Fibroblast of lung (primary cell): ENCODE measurements at regions not wholly inside any gene's neighbourhood (a gene's known extent, or its start where the extent isn't known, plus 50 kb on each side); places are given as distances from the start of the nearest gene placed in this dataset.

ENCODE experiments used
- DNase-seq, 2 donors: peaks; one replicate each; pipeline versions ENCODE4 v3.0.0 to v3.0.0-alpha.2; 2010; ENCODE audit warnings: low read depth in 2 of 2
- H2AFZ ChIP-seq: 2 replicates; pipeline ENCODE4 v1.5.1; 2012; ENCODE audit warnings: low read length, control low read depth, inconsistent platforms
- H3K27ac ChIP-seq: 2 replicates; pipeline ENCODE4 v1.5.1; 2011; ENCODE audit warnings: low read length, control low read depth; ENCODE audit not compliant: insufficient read depth
- H3K27me3 ChIP-seq: 2 replicates; pipeline ENCODE4 v1.5.1; 2011; ENCODE audit warnings: mild to moderate bottlenecking, low read length; ENCODE audit not compliant: control insufficient read depth, insufficient read depth
- H3K36me3 ChIP-seq: 2 replicates; pipeline ENCODE4 v1.5.1; 2011; ENCODE audit warnings: low read length; ENCODE audit not compliant: control insufficient read depth, insufficient read depth
- H3K4me1 ChIP-seq: 2 replicates; pipeline ENCODE4 v1.5.1; 2011; ENCODE audit warnings: low read length; ENCODE audit not compliant: control insufficient read depth, insufficient read depth; ENCODE audit errors: extremely low read depth
- H3K4me2 ChIP-seq: 2 replicates; pipeline ENCODE4 v1.5.1; 2011; ENCODE audit warnings: low read length, control low read depth; ENCODE audit not compliant: insufficient read depth; ENCODE audit errors: extremely low read depth
- H3K4me3 ChIP-seq, 4 experiments: fragments of 200-600 bp in 1 of 4; sonication (generic) in 1 of 4; replicated peaks in 1 of 4; 2 replicates each; pipeline ENCODE4 v1.5.1; 2011 to 2016; ENCODE audit warnings: low read length in 4 of 4, low read depth in 3 of 4, mild to moderate bottlenecking in 3 of 4, control low read depth in 2 of 4, inconsistent platforms in 1 of 4, mixed read lengths in 1 of 4; ENCODE audit not compliant: insufficient read depth in 1 of 4; ENCODE audit errors: control extremely low read depth in 1 of 4
- H3K79me2 ChIP-seq: 2 replicates; pipeline ENCODE4 v1.5.1; 2012; ENCODE audit warnings: mild to moderate bottlenecking, low read length, inconsistent platforms; ENCODE audit not compliant: control insufficient read depth, insufficient read depth
- H3K9ac ChIP-seq: 2 replicates; pipeline ENCODE4 v1.5.1; 2011; ENCODE audit warnings: mild to moderate bottlenecking, low read length, control low read depth; ENCODE audit not compliant: insufficient read depth
- H3K9me3 ChIP-seq: 2 replicates; pipeline ENCODE4 v1.5.1; 2012; ENCODE audit warnings: low read depth, low read length; ENCODE audit not compliant: control insufficient read depth, insufficient read depth
- H4K20me1 ChIP-seq: 2 replicates; pipeline ENCODE4 v1.5.1; 2011; ENCODE audit warnings: low read length; ENCODE audit not compliant: control insufficient read depth, insufficient read depth; ENCODE audit errors: extremely low read depth
- CTCF ChIP-seq, 2 donors: IDR thresholded peaks in 1 of 2; conservative IDR thresholded peaks in 1 of 2; 1 replicate in 1 of 2; 2 replicates in 1 of 2; pipeline ENCODE4 v1.5.1; 2011 to 2012; ENCODE audit warnings: low read length in 2 of 2, control low read depth in 1 of 2, inconsistent platforms in 1 of 2, low read depth in 1 of 2, mild to moderate bottlenecking in 1 of 2
- EZH2 ChIP-seq: IDR thresholded peaks from 2 replicates; pipeline ENCODE4 v1.5.1; 2012; ENCODE audit warnings: low read length, control low read depth, mild to moderate bottlenecking; ENCODE audit errors: missing control alignments

DNA sequence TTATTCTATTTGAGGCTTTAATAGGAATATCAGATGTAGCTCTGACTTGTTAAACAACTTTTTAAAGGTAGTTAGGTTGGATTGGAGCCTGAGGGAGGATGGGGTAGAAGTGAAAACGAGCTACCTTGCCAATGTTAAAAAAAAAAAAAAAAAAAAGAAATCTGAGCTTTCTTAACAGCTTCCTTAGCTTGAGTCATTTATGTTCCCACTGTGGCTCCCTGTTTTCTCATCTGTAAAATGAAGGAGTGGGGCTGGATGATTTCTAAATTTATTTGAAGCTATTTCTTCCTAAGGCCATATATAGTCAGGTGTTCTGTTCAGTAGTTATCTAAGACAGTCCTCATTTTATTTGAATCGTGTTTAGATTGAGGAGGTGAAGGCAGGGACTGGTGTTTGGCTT lies 105.7 kb downstream of the EDEM1 start:
- H3K79me2 ChIP-seq: no peaks in the 10 kb centered on the region
- no peak overlapping the region for H3K4me3 ChIP-seq
- H3K36me3 ChIP-seq: no peaks in the 10 kb centered on the region
- DNase-seq: no peak
- H3K27me3 ChIP-seq: no peaks in the 10 kb centered on the region
- no peaks in the 10 kb centered on the region for H4K20me1 ChIP-seq
- H3K4me1 ChIP-seq: no peaks in the 10 kb centered on the region
- no peak overlapping the region for H3K27ac ChIP-seq
- H3K9me3 ChIP-seq: no peaks in the 10 kb centered on the region
- no peak overlapping the region for H3K9ac ChIP-seq
- no peak overlapping the region for H3K4me2 ChIP-seq
- no peak overlapping the region for H2AFZ ChIP-seq
- TF ChIP-seq EZH2 (no peak), CTCF (conservative IDR thresholded peaks at IDR 0.05 in 1 of 2, IDR thresholded peaks at IDR 0.05 in 1 of 2; ENCODE audit: low read depth in 1 of 2, low read length in 2 of 2) (no peak)

- TF ChIP-seq CTCF (conservative IDR thresholded peaks at IDR 0.05 in 1 of 2, IDR thresholded peaks at IDR 0.05 in 1 of 2; ENCODE audit: low read depth in 1 of 2, low read length in 2 of 2) (no peak), EZH2 (no peak)
- DNase-seq: peak in 1 of 2 donors; percentile 86
- H3K27ac ChIP-seq: no peak overlapping the region
- H3K4me2 ChIP-seq: no peak overlapping the region
- no peaks in the 10 kb centered on the region for H3K9me3 ChIP-seq
- no peaks in the 10 kb centered on the region for H3K79me2 ChIP-seq
- no peak overlapping the region for H3K9ac ChIP-seq
- H3K36me3 ChIP-seq: no peaks in the 10 kb centered on the region
- no peaks in the 10 kb centered on the region for H3K27me3 ChIP-seq
- H2AFZ ChIP-seq: no peak overlapping the region
- no peak overlapping the region for H3K4me3 ChIP-seq
- H3K4me1 ChIP-seq: no peaks in the 10 kb centered on the region
- no peaks in the 10 kb centered on the region for H4K20me1 ChIP-seq
Measured at GRCh38 chr3:5294356-5294755, 106.8 kb downstream of the EDEM1 start.

DNA sequence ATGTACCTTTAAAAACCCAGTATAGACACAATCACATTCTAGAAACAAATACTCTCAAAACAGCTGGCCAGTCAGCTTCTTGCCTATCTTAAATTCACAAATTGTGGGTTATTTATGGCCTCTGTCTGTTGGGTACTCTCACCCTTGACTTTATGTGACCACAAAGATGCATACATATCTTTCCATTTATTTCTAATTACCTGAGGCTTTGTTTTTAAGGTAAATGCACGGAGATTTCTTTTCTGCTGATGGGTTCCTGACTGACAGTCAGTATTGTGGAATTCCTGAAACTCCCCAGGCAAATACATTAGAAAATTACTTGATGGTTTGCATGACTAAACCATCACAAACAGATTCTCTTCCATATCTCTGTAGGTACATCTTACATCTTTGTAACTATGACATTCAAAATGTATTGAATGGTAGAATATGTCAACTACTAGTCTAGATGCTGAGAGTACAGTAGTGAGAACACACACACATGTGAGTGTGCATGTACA lies 107.7 kb downstream of the EDEM1 start:
- no peaks in the 10 kb centered on the region for H3K36me3 ChIP-seq
- no peaks in the 10 kb centered on the region for H3K9me3 ChIP-seq
- DNase-seq: no peak
- H4K20me1 ChIP-seq: no peaks in the 10 kb centered on the region
- H3K4me1 ChIP-seq: no peaks in the 10 kb centered on the region
- H3K4me2 ChIP-seq: no peak overlapping the region
- no peak overlapping the region for H3K9ac ChIP-seq
- H3K27me3 ChIP-seq: no peaks in the 10 kb centered on the region
- H3K4me3 ChIP-seq: no peak overlapping the region
- H3K79me2 ChIP-seq: no peaks in the 10 kb centered on the region
- no peak overlapping the region for H2AFZ ChIP-seq
- no peak for TF ChIP-seq CTCF (conservative IDR thresholded peaks at IDR 0.05 in 1 of 2, IDR thresholded peaks at IDR 0.05 in 1 of 2; ENCODE audit: low read depth in 1 of 2, low read length in 2 of 2)
- TF ChIP-seq EZH2: no peak
- H3K27ac ChIP-seq: no peak overlapping the region
